ENCODE measurements at regions not wholly inside any gene's neighbourhood (a gene's known extent, or its start where the extent isn't known, plus 50 kb on each side); places are given as distances from the start of the nearest gene placed in this dataset.

DNA sequence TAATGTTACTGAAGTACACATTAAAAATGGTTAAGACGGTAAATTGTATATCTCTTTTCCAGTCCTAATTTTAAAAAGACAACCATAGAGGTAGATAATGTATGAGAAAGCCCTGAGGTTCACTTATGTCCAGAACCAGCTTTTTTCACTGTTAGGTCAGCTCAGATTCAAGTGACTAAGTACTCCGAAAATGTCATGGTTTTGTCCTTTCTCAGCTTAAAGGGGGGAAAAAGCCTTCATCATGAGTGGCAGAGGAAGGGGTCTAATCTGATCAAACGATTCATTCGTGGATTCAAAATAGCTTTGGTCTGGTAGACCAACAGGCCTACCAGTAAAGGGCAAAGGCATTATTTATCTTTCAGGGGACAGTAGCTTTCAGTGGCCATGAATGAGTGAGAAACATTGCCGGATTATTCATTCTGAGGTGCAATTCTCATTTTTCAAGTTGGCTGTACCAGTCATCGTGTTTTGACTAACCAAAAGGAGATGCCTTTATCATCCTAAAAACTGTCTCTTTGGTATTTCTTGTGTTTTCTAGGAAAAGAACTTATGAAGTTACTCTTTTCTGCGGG, 208.4 kb downstream of the HHIPL2 start:
- Histone ChIP-seq H3K4me3 (no peak overlapping the region), H3K27me3 (no peaks in the 10 kb centered on the region), H3K27ac (no peak overlapping the region), H3K36me3 (no peaks in the 10 kb centered on the region), H3K4me1 (no peaks in the 10 kb centered on the region), H3K9me3 (no peaks in the 10 kb centered on the region)
- intact Hi-C loops (cut with DNase I; ENCODE audit: low total_unique reads): no loop called here
- no peak for TF ChIP-seq POLR2A (IDR thresholded peaks at IDR 0.05)
- no peak for TF ChIP-seq POLR2AphosphoS5 (IDR thresholded peaks at IDR 0.05)
- TF ChIP-seq, protein P1, sequence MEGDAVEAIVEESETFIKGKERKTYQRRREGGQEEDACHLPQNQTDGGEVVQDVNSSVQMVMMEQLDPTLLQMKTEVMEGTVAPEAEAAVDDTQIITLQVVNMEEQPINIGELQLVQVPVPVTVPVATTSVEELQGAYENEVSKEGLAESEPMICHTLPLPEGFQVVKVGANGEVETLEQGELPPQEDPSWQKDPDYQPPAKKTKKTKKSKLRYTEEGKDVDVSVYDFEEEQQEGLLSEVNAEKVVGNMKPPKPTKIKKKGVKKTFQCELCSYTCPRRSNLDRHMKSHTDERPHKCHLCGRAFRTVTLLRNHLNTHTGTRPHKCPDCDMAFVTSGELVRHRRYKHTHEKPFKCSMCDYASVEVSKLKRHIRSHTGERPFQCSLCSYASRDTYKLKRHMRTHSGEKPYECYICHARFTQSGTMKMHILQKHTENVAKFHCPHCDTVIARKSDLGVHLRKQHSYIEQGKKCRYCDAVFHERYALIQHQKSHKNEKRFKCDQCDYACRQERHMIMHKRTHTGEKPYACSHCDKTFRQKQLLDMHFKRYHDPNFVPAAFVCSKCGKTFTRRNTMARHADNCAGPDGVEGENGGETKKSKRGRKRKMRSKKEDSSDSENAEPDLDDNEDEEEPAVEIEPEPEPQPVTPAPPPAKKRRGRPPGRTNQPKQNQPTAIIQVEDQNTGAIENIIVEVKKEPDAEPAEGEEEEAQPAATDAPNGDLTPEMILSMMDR (IDR thresholded peaks at IDR 0.05): no peak
- no peak for TF ChIP-seq EP300 (IDR thresholded peaks at IDR 0.05)
- 68 to 92% (median 82%) methylated on average over 7 of the region's 7 CpGs for WGBS, 5 donors
- DNase-seq: no peak

DNA sequence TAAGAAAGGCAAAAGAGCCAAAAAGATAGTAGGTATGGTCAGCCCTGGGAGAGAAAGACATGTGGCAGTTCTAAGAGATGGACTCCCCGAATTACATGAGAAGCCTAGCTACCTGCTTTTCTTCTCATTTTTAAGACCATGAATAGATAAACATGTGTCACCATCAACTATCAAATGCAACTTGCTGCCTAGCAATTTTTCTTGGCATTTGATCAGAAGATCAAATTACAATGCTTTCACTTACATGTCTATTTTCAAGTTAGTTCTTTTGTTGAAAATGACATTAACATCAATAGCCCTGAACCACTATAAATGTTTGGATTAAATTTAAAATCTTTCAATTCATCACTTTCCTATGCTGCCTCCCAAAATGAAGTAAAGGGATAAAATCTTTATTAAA, 212.3 kb downstream of the HHIPL2 start:
- Histone ChIP-seq H3K36me3 (no peaks in the 10 kb centered on the region), H3K27ac (no peak overlapping the region), H3K27me3 (no peaks in the 10 kb centered on the region), H3K4me3 (no peak overlapping the region), H3K9me3 (no peaks in the 10 kb centered on the region), H3K4me1 (no peaks in the 10 kb centered on the region)
- 63 to 85% (median 73%) methylated on average over 1 of the region's 1 CpG for WGBS, 5 donors
- intact Hi-C loops (cut with DNase I; ENCODE audit: low total_unique reads): no loop called here
- TF ChIP-seq EP300 (IDR thresholded peaks at IDR 0.05): no peak
- TF ChIP-seq, protein P1 (IDR thresholded peaks at IDR 0.05): no peak
- TF ChIP-seq POLR2A (IDR thresholded peaks at IDR 0.05): no peak
- no peak for TF ChIP-seq POLR2AphosphoS5 (IDR thresholded peaks at IDR 0.05)
- no peak for DNase-seq

DNA sequence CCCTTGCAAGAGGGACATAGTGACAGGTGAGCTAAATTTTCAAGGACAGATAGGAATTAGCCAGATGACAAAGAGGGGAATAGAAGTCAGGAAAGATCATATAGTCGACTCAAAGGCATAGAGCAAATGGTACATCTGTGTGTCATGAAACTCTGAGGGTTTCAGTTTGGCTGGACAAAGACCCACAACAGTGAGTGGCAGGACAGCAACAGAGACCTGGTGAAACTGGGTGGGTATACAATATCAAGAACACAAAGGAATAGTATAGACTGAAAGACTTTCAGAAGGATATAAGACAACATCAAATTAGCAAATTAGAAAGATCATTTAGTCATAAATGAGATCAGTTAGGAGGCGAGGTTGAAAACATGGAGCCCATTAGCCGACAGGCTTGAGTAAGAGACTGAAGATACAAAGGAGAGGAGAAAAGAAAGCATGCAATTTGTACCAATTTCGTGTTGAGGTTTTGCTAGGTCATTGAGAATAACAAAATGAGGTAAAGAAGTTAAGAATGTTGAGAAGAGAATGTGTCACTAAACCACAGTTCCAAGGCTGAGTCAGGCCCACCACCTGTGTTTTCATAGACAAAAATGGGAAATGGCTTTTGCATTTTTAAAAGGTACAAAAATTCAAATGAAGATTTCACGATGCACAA, 213.8 kb downstream of the HHIPL2 start:
- TF ChIP-seq EP300 (IDR thresholded peaks at IDR 0.05) (no peak), POLR2A (IDR thresholded peaks at IDR 0.05) (no peak)
- TF ChIP-seq, protein P1 (IDR thresholded peaks at IDR 0.05): no peak
- Histone ChIP-seq H3K27me3 (no peaks in the 10 kb centered on the region), H3K36me3 (no peaks in the 10 kb centered on the region), H3K4me3 (no peak overlapping the region), H3K27ac (no peak overlapping the region), H3K4me1 (no peaks in the 10 kb centered on the region), H3K9me3 (no peaks in the 10 kb centered on the region)
- DNase-seq: no peak
- intact Hi-C loops (cut with DNase I; ENCODE audit: low total_unique reads): no loop called here
- 75 to 82% (median 80%) methylated on average over 5 of the region's 5 CpGs for WGBS, 5 donors

DNA sequence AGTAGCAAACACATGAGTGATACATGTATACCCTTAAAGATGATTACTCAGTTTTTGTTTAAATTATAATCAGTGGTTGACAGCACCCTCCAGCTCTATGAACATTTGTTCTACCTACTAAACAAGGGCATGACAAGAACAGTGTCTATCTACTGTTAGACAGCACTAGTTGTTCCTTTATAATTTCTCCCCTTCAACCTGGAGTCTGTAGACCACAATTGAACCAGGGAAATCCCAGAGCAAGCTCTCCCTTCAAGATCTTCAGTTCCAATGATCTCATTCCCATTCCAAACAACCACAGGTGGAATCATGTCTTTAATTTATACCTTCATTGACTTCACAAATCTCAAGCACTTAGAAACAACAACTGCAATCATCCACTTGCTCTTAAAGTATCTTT, 216.1 kb downstream of the HHIPL2 start:
- no peak overlapping the region for H3K4me3 ChIP-seq
- TF ChIP-seq POLR2A (IDR thresholded peaks at IDR 0.05): no peak
- no peak for TF ChIP-seq POLR2AphosphoS5 (IDR thresholded peaks at IDR 0.05)
- TF ChIP-seq EP300 (IDR thresholded peaks at IDR 0.05): no peak
- TF ChIP-seq, protein P1 (IDR thresholded peaks at IDR 0.05): no peak
- H3K27ac ChIP-seq: no peak overlapping the region
- DNase-seq: no peak
- H3K36me3 ChIP-seq: no peaks in the 10 kb centered on the region
- H3K4me1 ChIP-seq: no peaks in the 10 kb centered on the region
- H3K9me3 ChIP-seq: no peaks in the 10 kb centered on the region
- intact Hi-C loops (cut with DNase I; ENCODE audit: low total_unique reads): no loop called here
- H3K27me3 ChIP-seq: no peaks in the 10 kb centered on the region

All from stomach (tissue), 8 donors.